OCI-LY3 (cell line): ENCODE measurements at regions not wholly inside any gene's neighbourhood (a gene's known extent, or its start where the extent isn't known, plus 50 kb on each side); places are given as distances from the start of the nearest gene placed in this dataset.

Experiments used
- EZH2phosphoT487 ChIP-seq: fragments of 200-600 bp; shearing (Covaris generic); IDR thresholded peaks from 2 replicates; pipeline ENCODE4 v1.6.1; 2018; ENCODE audit warnings: antibody characterized with exemption, mixed run types, low read depth
- TF ChIP-seq, protein P1 (sequence below): fragments of 200-600, 300-600 bp; sonication (generic); IDR thresholded peaks from 2 replicates; pipeline ENCODE4 v1.5.1; 2014; ENCODE audit warnings: antibody characterized with exemption, low read length, low read depth

DNA sequence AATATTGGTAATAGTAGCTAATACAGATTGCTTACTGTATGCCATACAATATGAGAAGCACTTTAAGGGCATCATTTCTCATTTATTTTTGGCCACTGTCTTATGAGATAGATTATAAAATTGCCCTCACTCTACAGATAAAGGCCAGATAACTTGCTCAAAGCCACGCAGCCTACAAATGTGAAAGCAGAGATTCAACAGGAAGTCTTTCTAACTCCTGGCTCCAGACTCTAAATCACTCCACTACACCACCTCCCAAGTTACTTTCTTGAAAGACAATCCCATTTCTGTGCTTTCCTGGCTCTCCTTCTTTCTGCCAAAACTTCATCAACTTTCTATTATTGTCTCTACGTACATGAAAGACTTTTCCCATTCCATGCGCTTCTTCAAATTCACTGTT is 194.7 kb downstream of the FBXO8 start:
- TF ChIP-seq, protein P1, sequence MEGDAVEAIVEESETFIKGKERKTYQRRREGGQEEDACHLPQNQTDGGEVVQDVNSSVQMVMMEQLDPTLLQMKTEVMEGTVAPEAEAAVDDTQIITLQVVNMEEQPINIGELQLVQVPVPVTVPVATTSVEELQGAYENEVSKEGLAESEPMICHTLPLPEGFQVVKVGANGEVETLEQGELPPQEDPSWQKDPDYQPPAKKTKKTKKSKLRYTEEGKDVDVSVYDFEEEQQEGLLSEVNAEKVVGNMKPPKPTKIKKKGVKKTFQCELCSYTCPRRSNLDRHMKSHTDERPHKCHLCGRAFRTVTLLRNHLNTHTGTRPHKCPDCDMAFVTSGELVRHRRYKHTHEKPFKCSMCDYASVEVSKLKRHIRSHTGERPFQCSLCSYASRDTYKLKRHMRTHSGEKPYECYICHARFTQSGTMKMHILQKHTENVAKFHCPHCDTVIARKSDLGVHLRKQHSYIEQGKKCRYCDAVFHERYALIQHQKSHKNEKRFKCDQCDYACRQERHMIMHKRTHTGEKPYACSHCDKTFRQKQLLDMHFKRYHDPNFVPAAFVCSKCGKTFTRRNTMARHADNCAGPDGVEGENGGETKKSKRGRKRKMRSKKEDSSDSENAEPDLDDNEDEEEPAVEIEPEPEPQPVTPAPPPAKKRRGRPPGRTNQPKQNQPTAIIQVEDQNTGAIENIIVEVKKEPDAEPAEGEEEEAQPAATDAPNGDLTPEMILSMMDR: no peak
- no peak for TF ChIP-seq EZH2phosphoT487
